ENCODE measurements at regions not wholly inside any gene's neighbourhood (a gene's known extent, or its start where the extent isn't known, plus 50 kb on each side); places are given as distances from the start of the nearest gene placed in this dataset.
"Not testable (repeated sequence)": the region's sequence is repeated elsewhere in the genome, so short reads cannot be mapped to it uniquely, and the experiment has no call there.

GRCh38 chr13:104943331-104943730 is 1592.1 kb downstream of the EFNB2 start:
- TF ChIP-seq CTCF (IDR thresholded peaks at IDR 0.05): no peak
- no peak for ATAC-seq
- Histone ChIP-seq H3K9me3 (no peaks in the 10 kb centered on the region), H3K4me1 (no peaks in the 10 kb centered on the region), H3K4me3 (no peak overlapping the region), H3K27me3 (ENCODE audit: low read depth) (no peaks in the 10 kb centered on the region), H3K36me3 (no peaks in the 10 kb centered on the region), H3K27ac (no peak overlapping the region)
- intact Hi-C loops (cut with DNase I): no loop called here
- no peak for DNase-seq

- no peak for TF ChIP-seq CTCF (IDR thresholded peaks at IDR 0.05)
- Histone ChIP-seq H3K4me1 (no peaks in the 10 kb centered on the region), H3K27ac (no peak overlapping the region), H3K27me3 (ENCODE audit: low read depth) (no peaks in the 10 kb centered on the region), H3K9me3 (no peaks in the 10 kb centered on the region), H3K4me3 (no peak overlapping the region), H3K36me3 (no peaks in the 10 kb centered on the region)
- ATAC-seq: no peak
- no peak for DNase-seq
- intact Hi-C loops (cut with DNase I): no loop called here
Measured at GRCh38 chr13:104937881-104938280, 1597.6 kb downstream of the EFNB2 start.

GRCh38 chr13:104936304-104936703 is 1599.2 kb downstream of the EFNB2 start:
- Histone ChIP-seq H3K27me3 (ENCODE audit: low read depth) (no peaks in the 10 kb centered on the region), H3K9me3 (no peaks in the 10 kb centered on the region), H3K4me3 (no peak overlapping the region), H3K4me1 (no peaks in the 10 kb centered on the region), H3K27ac (no peak overlapping the region), H3K36me3 (no peaks in the 10 kb centered on the region)
- no peak for DNase-seq
- no peak for TF ChIP-seq CTCF (IDR thresholded peaks at IDR 0.05)
- intact Hi-C loops (cut with DNase I): no loop called here
- ATAC-seq: no peak

GRCh38 chr13:104920513-104920912 is 1614.9 kb downstream of the EFNB2 start:
- H3K27me3 ChIP-seq (ENCODE audit: low read depth); H3K9me3 ChIP-seq; DNase-seq; intact Hi-C loops (cut with DNase I); H3K4me3 ChIP-seq; ATAC-seq; H3K4me1 ChIP-seq; H3K36me3 ChIP-seq; H3K27ac ChIP-seq: not testable (repeated sequence)

DNA sequence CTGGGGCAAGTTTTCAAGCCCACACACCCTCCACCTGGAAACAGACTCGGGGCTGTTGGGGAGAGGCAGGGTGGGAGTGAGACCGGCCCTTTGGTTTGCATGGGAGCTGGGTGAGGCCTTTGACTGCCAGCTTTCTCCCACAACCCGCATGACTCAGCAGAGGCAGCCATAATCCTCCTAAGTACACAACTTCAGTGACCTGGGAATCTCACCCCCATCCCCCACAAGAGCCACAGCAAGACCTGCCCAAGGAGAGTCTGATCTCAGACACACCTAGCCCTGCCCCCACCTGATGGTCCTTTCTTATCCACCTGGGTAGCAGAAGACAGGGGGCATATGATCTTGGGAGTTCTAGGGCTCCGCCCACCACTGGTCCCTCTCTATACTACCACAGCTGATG is 1615.4 kb downstream of the EFNB2 start:
- intact Hi-C loops (cut with DNase I): no loop called here
- no peak for TF ChIP-seq CTCF (IDR thresholded peaks at IDR 0.05)
- H3K4me3 ChIP-seq: no peak overlapping the region
- no peaks in the 10 kb centered on the region for H3K27me3 ChIP-seq (ENCODE audit: low read depth)
- no peaks in the 10 kb centered on the region for H3K9me3 ChIP-seq
- no peak overlapping the region for H3K27ac ChIP-seq
- H3K4me1 ChIP-seq: no peaks in the 10 kb centered on the region
- no peak for DNase-seq
- H3K36me3 ChIP-seq: no peaks in the 10 kb centered on the region
- no peak for ATAC-seq

DNA sequence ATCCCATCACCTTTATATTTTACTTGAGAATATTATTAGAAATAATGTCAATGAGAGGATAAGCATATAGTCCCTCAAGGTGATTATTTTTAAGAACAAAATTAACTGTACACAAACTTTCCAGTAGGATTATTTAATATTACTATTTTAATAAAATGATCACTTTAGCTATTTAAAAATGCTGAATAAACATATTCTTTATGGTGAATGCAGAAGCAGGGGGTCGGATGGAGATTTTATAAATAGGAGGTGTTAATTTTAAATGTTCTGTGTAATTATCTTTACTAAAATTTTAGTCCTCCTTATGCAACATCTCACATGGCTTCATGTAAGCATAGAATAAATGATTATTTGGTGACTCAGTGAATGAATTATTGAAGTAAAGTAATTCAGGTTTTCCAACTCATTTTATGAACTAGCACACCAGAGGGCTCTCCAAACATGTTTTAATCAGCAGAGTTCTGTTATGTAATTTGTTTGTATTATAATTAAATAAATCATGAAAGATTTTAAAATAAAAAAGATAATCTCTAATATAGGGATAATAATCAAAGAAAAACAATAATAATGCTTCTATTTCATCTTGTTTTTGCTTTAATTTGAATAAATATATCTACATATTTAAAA is 1635.2 kb downstream of the EFNB2 start:
- no peak for DNase-seq
- Histone ChIP-seq H3K4me3 (no peak overlapping the region), H3K9me3 (no peaks in the 10 kb centered on the region), H3K36me3 (no peaks in the 10 kb centered on the region), H3K27ac (no peak overlapping the region), H3K4me1 (no peaks in the 10 kb centered on the region), H3K27me3 (ENCODE audit: low read depth) (no peaks in the 10 kb centered on the region)
- intact Hi-C loops (cut with DNase I): no loop called here
- no peak for TF ChIP-seq CTCF (IDR thresholded peaks at IDR 0.05)
- ATAC-seq: no peak
